ENCODE measurements at regions not wholly inside any gene's neighbourhood (a gene's known extent, or its start where the extent isn't known, plus 50 kb on each side); places are given as distances from the start of the nearest gene placed in this dataset.

GRCh38 chr6:118746145-118746824 lies 94.9 kb upstream of the CEP85L start:
- no peaks in the 10 kb centered on the region for H3K27me3 ChIP-seq (replicated peaks; ENCODE audit: insufficient read depth)
- DNase-seq, result no peak
- H3K4me3 ChIP-seq, result no peak overlapping the region
- no peaks in the 10 kb centered on the region for H4K20me1 ChIP-seq (ENCODE audit: insufficient read depth)
- WGBS, 2 experiments (ENCODE audit: low coverage in 1 of 2, low lambda C conversion rate in 2 of 2, missing lambda C conversion rate in 2 of 2), result 83 to 90% methylated on average over 6 of the region's 6 CpGs
- no peak overlapping the region for H3K9ac ChIP-seq
- peaks cover 32% of the 10 kb centered on the region for H3K4me1 ChIP-seq (ENCODE audit: insufficient read depth)
- no peaks in the 10 kb centered on the region for H3K36me3 ChIP-seq (ENCODE audit: low read depth)
- no peaks in the 10 kb centered on the region for H3K9me2 ChIP-seq (ENCODE audit: insufficient read depth)
- H3K79me2 ChIP-seq (ENCODE audit: insufficient read depth), result no peaks in the 10 kb centered on the region
- TF ChIP-seq EZH2phosphoT487 (IDR thresholded peaks at IDR 0.05; ENCODE audit: insufficient read depth, low read depth) (no peak), EZH2 (IDR thresholded peaks at IDR 0.05; ENCODE audit: insufficient read depth, poor library complexity, severe bottlenecking) (no peak)
- peaks cover 33% of the 10 kb centered on the region for H3F3A ChIP-seq (ENCODE audit: insufficient read depth)
- H3K27ac ChIP-seq, result no peak overlapping the region
- no peaks in the 10 kb centered on the region for H3K9me3 ChIP-seq (ENCODE audit: low read depth)
- in situ Hi-C loops (cut with MboI), result no loop called here
- no peak overlapping the region for H3K4me2 ChIP-seq (ENCODE audit: unreplicated experiment)
- no peak overlapping the region for H2AFZ ChIP-seq

- TF ChIP-seq EZH2phosphoT487 (IDR thresholded peaks at IDR 0.05; ENCODE audit: insufficient read depth, low read depth) (no peak), EZH2 (IDR thresholded peaks at IDR 0.05; ENCODE audit: insufficient read depth, poor library complexity, severe bottlenecking) (no peak)
- H3K27ac ChIP-seq, result no peak overlapping the region
- H3K4me1 ChIP-seq (ENCODE audit: insufficient read depth), result peaks cover 32% of the 10 kb centered on the region
- WGBS, 2 experiments (ENCODE audit: low coverage in 1 of 2, low lambda C conversion rate in 2 of 2, missing lambda C conversion rate in 2 of 2), result 86 to 91% methylated on average over 7 of the region's 7 CpGs
- H3K4me3 ChIP-seq, result no peak overlapping the region
- no peaks in the 10 kb centered on the region for H3K27me3 ChIP-seq (replicated peaks; ENCODE audit: insufficient read depth)
- peaks cover 33% of the 10 kb centered on the region for H3F3A ChIP-seq (ENCODE audit: insufficient read depth)
- in situ Hi-C loops (cut with MboI), result no loop called here
- H3K9ac ChIP-seq, result no peak overlapping the region
- no peaks in the 10 kb centered on the region for H4K20me1 ChIP-seq (ENCODE audit: insufficient read depth)
- H3K4me2 ChIP-seq (ENCODE audit: unreplicated experiment), result no peak overlapping the region
- no peaks in the 10 kb centered on the region for H3K79me2 ChIP-seq (ENCODE audit: insufficient read depth)
- DNase-seq, result no peak
- no peaks in the 10 kb centered on the region for H3K9me2 ChIP-seq (ENCODE audit: insufficient read depth)
- H2AFZ ChIP-seq, result peak overlapping the region; percentile 43; the same call in 1 of the 2 replicates
- no peaks in the 10 kb centered on the region for H3K36me3 ChIP-seq (ENCODE audit: low read depth)
- no peaks in the 10 kb centered on the region for H3K9me3 ChIP-seq (ENCODE audit: low read depth)
Measured at GRCh38 chr6:118745156-118745555, 93.8 kb upstream of the CEP85L start.

- Histone ChIP-seq H3K27ac (peak overlapping the region; percentile 52), H4K20me1 (ENCODE audit: insufficient read depth) (no peaks in the 10 kb centered on the region), H2AFZ (peak overlapping the region; percentile 43), H3K4me1 (ENCODE audit: insufficient read depth) (peaks cover 31% of the 10 kb centered on the region), H3K9me3 (ENCODE audit: low read depth) (no peaks in the 10 kb centered on the region), H3K4me2 (ENCODE audit: unreplicated experiment) (peak overlapping the region; percentile 5), H3K9me2 (ENCODE audit: insufficient read depth) (no peaks in the 10 kb centered on the region), H3F3A (ENCODE audit: insufficient read depth) (peaks cover 31% of the 10 kb centered on the region), H3K79me2 (ENCODE audit: insufficient read depth) (no peaks in the 10 kb centered on the region), H3K4me3 (no peak overlapping the region), H3K36me3 (ENCODE audit: low read depth) (no peaks in the 10 kb centered on the region), H3K9ac (no peak overlapping the region), H3K27me3 (replicated peaks; ENCODE audit: insufficient read depth) (no peaks in the 10 kb centered on the region)
- in situ Hi-C loops (cut with MboI), result no loop called here
- no peak for TF ChIP-seq EZH2phosphoT487 (IDR thresholded peaks at IDR 0.05; ENCODE audit: insufficient read depth, low read depth)
- TF ChIP-seq EZH2 (IDR thresholded peaks at IDR 0.05; ENCODE audit: insufficient read depth, poor library complexity, severe bottlenecking), result no peak
- peak; percentile 78 for DNase-seq
- 3 to 10% methylated on average over 6 of the region's 6 CpGs for WGBS, 2 experiments (ENCODE audit: low coverage in 1 of 2, low lambda C conversion rate in 2 of 2, missing lambda C conversion rate in 2 of 2)
Measured at GRCh38 chr6:118744261-118744941, 93.0 kb upstream of the CEP85L start.

GRCh38 chr6:118743746-118744145 lies 92.4 kb upstream of the CEP85L start:
- H3K79me2 ChIP-seq (ENCODE audit: insufficient read depth), result no peaks in the 10 kb centered on the region
- peak overlapping the region; percentile 5 for H3K4me2 ChIP-seq (ENCODE audit: unreplicated experiment)

More at GRCh38 chr6:118743746-118744145, 92.4 kb upstream of the CEP85L start:
- peak overlapping the region; percentile 52 for H3K27ac ChIP-seq
- no peaks in the 10 kb centered on the region for H4K20me1 ChIP-seq (ENCODE audit: insufficient read depth)
- in situ Hi-C loops (cut with MboI), result no loop called here
- TF ChIP-seq EZH2 (IDR thresholded peaks at IDR 0.05; ENCODE audit: insufficient read depth, poor library complexity, severe bottlenecking) (no peak), EZH2phosphoT487 (IDR thresholded peaks at IDR 0.05; ENCODE audit: insufficient read depth, low read depth) (no peak)
- H3K4me3 ChIP-seq, result no peak overlapping the region
- H3K9me2 ChIP-seq (ENCODE audit: insufficient read depth), result no peaks in the 10 kb centered on the region
- peaks cover 24% of the 10 kb centered on the region for H3K4me1 ChIP-seq (ENCODE audit: insufficient read depth)
- no peaks in the 10 kb centered on the region for H3K27me3 ChIP-seq (replicated peaks; ENCODE audit: insufficient read depth)
- peaks cover 25% of the 10 kb centered on the region for H3F3A ChIP-seq (ENCODE audit: insufficient read depth)
- no peak overlapping the region for H3K9ac ChIP-seq
- H2AFZ ChIP-seq, result no peak overlapping the region; the same call in 1 of the 2 replicates
- H3K9me3 ChIP-seq (ENCODE audit: low read depth), result no peaks in the 10 kb centered on the region
- H3K36me3 ChIP-seq (ENCODE audit: low read depth), result no peaks in the 10 kb centered on the region
- 0 to 5% methylated on average over 1 of the region's 1 CpG for WGBS, 2 experiments (ENCODE audit: low coverage in 1 of 2, low lambda C conversion rate in 2 of 2, missing lambda C conversion rate in 2 of 2)
- DNase-seq, result peak; percentile 55

All from GM23248 (cell line).